ENCODE measurements at regions not wholly inside any gene's neighbourhood (a gene's known extent, or its start where the extent isn't known, plus 50 kb on each side); places are given as distances from the start of the nearest gene placed in this dataset.

- TF ChIP-seq ARNTL (CRISPR knock-in tag; IDR thresholded peaks at IDR 0.05; ENCODE audit: borderline replicate concordance, low read depth): no peak
- TF ChIP-seq PATZ1 (CRISPR knock-in tag; IDR thresholded peaks at IDR 0.05; ENCODE audit: borderline replicate concordance): no peak
- no peak for TF ChIP-seq ESRRG (CRISPR knock-in tag; IDR thresholded peaks at IDR 0.05)
- TF ChIP-seq ZNF565 (CRISPR knock-in tag; conservative IDR thresholded peaks at IDR 0.05; ENCODE audit: low read depth): no peak
- TF ChIP-seq ZFP30 (CRISPR knock-in tag; IDR thresholded peaks at IDR 0.05): no peak
- TF ChIP-seq TOX (CRISPR knock-in tag; IDR thresholded peaks at IDR 0.05; ENCODE audit: borderline replicate concordance): no peak
- TF ChIP-seq, protein P1, sequence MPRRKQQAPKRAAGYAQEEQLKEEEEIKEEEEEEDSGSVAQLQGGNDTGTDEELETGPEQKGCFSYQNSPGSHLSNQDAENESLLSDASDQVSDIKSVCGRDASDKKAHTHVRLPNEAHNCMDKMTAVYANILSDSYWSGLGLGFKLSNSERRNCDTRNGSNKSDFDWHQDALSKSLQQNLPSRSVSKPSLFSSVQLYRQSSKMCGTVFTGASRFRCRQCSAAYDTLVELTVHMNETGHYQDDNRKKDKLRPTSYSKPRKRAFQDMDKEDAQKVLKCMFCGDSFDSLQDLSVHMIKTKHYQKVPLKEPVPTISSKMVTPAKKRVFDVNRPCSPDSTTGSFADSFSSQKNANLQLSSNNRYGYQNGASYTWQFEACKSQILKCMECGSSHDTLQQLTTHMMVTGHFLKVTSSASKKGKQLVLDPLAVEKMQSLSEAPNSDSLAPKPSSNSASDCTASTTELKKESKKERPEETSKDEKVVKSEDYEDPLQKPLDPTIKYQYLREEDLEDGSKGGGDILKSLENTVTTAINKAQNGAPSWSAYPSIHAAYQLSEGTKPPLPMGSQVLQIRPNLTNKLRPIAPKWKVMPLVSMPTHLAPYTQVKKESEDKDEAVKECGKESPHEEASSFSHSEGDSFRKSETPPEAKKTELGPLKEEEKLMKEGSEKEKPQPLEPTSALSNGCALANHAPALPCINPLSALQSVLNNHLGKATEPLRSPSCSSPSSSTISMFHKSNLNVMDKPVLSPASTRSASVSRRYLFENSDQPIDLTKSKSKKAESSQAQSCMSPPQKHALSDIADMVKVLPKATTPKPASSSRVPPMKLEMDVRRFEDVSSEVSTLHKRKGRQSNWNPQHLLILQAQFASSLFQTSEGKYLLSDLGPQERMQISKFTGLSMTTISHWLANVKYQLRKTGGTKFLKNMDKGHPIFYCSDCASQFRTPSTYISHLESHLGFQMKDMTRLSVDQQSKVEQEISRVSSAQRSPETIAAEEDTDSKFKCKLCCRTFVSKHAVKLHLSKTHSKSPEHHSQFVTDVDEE (CRISPR knock-in tag; IDR thresholded peaks at IDR 0.05): no peak
- TF ChIP-seq, protein P2, sequence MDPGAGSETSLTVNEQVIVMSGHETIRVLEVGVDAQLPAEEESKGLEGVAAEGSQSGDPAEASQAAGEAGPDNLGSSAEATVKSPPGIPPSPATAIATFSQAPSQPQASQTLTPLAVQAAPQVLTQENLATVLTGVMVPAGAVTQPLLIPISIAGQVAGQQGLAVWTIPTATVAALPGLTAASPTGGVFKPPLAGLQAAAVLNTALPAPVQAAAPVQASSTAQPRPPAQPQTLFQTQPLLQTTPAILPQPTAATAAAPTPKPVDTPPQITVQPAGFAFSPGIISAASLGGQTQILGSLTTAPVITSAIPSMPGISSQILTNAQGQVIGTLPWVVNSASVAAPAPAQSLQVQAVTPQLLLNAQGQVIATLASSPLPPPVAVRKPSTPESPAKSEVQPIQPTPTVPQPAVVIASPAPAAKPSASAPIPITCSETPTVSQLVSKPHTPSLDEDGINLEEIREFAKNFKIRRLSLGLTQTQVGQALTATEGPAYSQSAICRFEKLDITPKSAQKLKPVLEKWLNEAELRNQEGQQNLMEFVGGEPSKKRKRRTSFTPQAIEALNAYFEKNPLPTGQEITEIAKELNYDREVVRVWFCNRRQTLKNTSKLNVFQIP (CRISPR knock-in tag; IDR thresholded peaks at IDR 0.05; ENCODE audit: borderline replicate concordance, low read depth): no peak
- TF ChIP-seq CREB5 (CRISPR knock-in tag; IDR thresholded peaks at IDR 0.05; ENCODE audit: low read depth): no peak
- no peak for TF ChIP-seq RARB (CRISPR knock-in tag; IDR thresholded peaks at IDR 0.05)
- TF ChIP-seq TCF4 (CRISPR knock-in tag; IDR thresholded peaks at IDR 0.05; ENCODE audit: borderline replicate concordance): no peak
- TF ChIP-seq ZFP3 (CRISPR knock-in tag; IDR thresholded peaks at IDR 0.05): no peak
- TF ChIP-seq ZNF8 (CRISPR knock-in tag; IDR thresholded peaks at IDR 0.05): no peak
Measured at GRCh38 chr7:96637522-96637921, 72.1 kb downstream of the SEM1 start.
